ENCODE measurements at regions not wholly inside any gene's neighbourhood (a gene's known extent, or its start where the extent isn't known, plus 50 kb on each side); places are given as distances from the start of the nearest gene placed in this dataset.

DNA sequence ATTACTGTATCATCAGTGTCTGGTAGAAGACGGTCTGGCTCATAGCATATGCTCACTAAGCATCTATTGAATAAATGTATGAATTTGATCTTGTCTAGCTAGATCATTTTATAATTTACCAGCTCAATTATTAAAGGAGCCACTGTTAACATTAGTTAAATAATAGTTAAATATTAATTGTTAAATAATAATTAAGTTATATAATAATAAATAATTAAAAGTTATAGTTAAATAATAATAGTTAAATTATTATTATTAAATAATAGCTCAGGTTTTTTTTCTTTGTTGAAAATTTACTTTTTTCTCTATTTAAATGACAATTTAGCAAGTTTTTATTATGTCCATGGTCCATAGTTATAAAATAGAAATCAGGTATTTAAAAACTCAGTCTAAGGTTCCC lies 274.4 kb downstream of the OXSM start:
- H3K9ac ChIP-seq = no peak overlapping the region
- no peaks in the 10 kb centered on the region for H3K79me2 ChIP-seq (ENCODE audit: insufficient read depth)
- no peaks in the 10 kb centered on the region for H3K27me3 ChIP-seq (ENCODE audit: insufficient read depth)
- no peak overlapping the region for H2AFZ ChIP-seq (ENCODE audit: low read depth)
- no peaks in the 10 kb centered on the region for H3K9me2 ChIP-seq
- H3K4me3 ChIP-seq (ENCODE audit: low read depth in 2 of 2, low read length in 1 of 2) = no peak overlapping the region
- H4K20me1 ChIP-seq (ENCODE audit: insufficient read depth) = no peaks in the 10 kb centered on the region
- ChIA-PET POLR2A (no interaction called here), CTCF (no interaction called here)
- TF ChIP-seq TAF1 (IDR thresholded peaks at IDR 0.05; ENCODE audit: borderline replicate concordance, low read depth, low read length) = no peak
- TF ChIP-seq, protein P1, sequence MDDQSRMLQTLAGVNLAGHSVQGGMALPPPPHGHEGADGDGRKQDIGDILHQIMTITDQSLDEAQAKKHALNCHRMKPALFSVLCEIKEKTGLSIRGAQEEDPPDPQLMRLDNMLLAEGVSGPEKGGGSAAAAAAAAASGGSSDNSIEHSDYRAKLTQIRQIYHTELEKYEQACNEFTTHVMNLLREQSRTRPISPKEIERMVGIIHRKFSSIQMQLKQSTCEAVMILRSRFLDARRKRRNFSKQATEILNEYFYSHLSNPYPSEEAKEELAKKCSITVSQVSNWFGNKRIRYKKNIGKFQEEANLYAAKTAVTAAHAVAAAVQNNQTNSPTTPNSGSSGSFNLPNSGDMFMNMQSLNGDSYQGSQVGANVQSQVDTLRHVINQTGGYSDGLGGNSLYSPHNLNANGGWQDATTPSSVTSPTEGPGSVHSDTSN (IDR thresholded peaks at IDR 0.05) = no peak
- no peak for TF ChIP-seq ELF1 (IDR thresholded peaks at IDR 0.05)
- TF ChIP-seq EP300 (IDR thresholded peaks at IDR 0.05; ENCODE audit: borderline replicate concordance in 1 of 2, low read depth in 1 of 2, low read length in 1 of 2) = no peak
- TF ChIP-seq, protein P2, sequence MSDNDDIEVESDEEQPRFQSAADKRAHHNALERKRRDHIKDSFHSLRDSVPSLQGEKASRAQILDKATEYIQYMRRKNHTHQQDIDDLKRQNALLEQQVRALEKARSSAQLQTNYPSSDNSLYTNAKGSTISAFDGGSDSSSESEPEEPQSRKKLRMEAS (IDR thresholded peaks at IDR 0.05; ENCODE audit: low read depth) = no peak
- no peak for TF ChIP-seq CHD2 (IDR thresholded peaks at IDR 0.05; ENCODE audit: low read length, partially characterized antibody)
- no peak for TF ChIP-seq GATA2 (CRISPR knock-in tag; IDR thresholded peaks at IDR 0.05)
- TF ChIP-seq MXI1 (IDR thresholded peaks at IDR 0.05; ENCODE audit: low read depth, low read length) = no peak
- TF ChIP-seq, protein P3, sequence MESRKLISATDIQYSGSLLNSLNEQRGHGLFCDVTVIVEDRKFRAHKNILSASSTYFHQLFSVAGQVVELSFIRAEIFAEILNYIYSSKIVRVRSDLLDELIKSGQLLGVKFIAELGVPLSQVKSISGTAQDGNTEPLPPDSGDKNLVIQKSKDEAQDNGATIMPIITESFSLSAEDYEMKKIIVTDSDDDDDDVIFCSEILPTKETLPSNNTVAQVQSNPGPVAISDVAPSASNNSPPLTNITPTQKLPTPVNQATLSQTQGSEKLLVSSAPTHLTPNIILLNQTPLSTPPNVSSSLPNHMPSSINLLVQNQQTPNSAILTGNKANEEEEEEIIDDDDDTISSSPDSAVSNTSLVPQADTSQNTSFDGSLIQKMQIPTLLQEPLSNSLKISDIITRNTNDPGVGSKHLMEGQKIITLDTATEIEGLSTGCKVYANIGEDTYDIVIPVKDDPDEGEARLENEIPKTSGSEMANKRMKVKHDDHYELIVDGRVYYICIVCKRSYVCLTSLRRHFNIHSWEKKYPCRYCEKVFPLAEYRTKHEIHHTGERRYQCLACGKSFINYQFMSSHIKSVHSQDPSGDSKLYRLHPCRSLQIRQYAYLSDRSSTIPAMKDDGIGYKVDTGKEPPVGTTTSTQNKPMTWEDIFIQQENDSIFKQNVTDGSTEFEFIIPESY (IDR thresholded peaks at IDR 0.05; ENCODE audit: borderline replicate concordance, low read depth) = no peak
- no peak for TF ChIP-seq FOXM1 (IDR thresholded peaks at IDR 0.05; ENCODE audit: low read depth)
- TF ChIP-seq POLR2AphosphoS5 (IDR thresholded peaks at IDR 0.05; ENCODE audit: low read depth, low read length) = no peak
- no peak for TF ChIP-seq RCOR1 (IDR thresholded peaks at IDR 0.05; ENCODE audit: low read length)
- TF ChIP-seq FOXJ3 (CRISPR knock-in tag; IDR thresholded peaks at IDR 0.05) = no peak
- TF ChIP-seq GABPA (IDR thresholded peaks at IDR 0.05; ENCODE audit: low read depth) = no peak
- no peak for TF ChIP-seq RFX5 (IDR thresholded peaks at IDR 0.05; ENCODE audit: low read length)
- no peak for TF ChIP-seq JUND (IDR thresholded peaks at IDR 0.05)
- no peaks in the 10 kb centered on the region for H3F3A ChIP-seq (replicated peaks; ENCODE audit: insufficient read depth)
- no peaks in the 10 kb centered on the region for H3K36me3 ChIP-seq (replicated peaks in 1 of 2; ENCODE audit: control insufficient read depth in 1 of 2, insufficient read depth in 2 of 2, low read length in 1 of 2)
- H3K4me2 ChIP-seq = no peak overlapping the region
- 23% methylated on average over 1 of the region's 1 CpG for WGBS (ENCODE audit: low lambda C conversion rate)
- DNase-seq = no peak
- no peaks in the 10 kb centered on the region for H3K4me1 ChIP-seq (ENCODE audit: control insufficient read depth in 1 of 2, insufficient read depth in 2 of 2, low read depth in 1 of 2, low read length in 1 of 2)
- H3K27ac ChIP-seq (ENCODE audit: low read depth in 2 of 2, low read length in 1 of 2) = no peak overlapping the region
- H3K9me3 ChIP-seq = no peaks in the 10 kb centered on the region

DNA sequence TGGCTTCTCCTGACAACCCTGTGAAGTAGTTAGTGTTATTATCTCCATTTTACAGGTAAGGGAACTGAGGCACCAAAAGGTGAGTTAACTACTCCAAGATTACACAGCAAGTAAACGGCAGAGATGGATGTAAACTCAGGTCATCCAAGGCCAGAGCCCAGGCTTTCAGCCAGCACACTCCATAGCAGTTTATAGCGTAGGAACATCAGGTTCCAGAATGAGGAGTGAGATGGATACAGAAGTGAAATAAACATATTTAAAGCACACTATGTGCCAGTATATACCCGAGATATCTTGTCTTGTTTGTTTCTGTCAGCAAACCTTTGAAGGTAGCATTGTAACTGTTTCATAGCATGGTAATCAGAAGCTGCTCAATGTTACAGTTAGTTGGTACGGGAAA lies 279.0 kb downstream of the OXSM start:
- H3K4me1 ChIP-seq (ENCODE audit: control insufficient read depth in 1 of 2, insufficient read depth in 2 of 2, low read depth in 1 of 2, low read length in 1 of 2) = no peaks in the 10 kb centered on the region
- DNase-seq = no peak
- CTCF ChIA-PET = no interaction called here
- TF ChIP-seq EP300 (IDR thresholded peaks at IDR 0.05; ENCODE audit: borderline replicate concordance in 1 of 2, low read depth in 1 of 2, low read length in 1 of 2) (no peak), FOXJ3 (CRISPR knock-in tag; IDR thresholded peaks at IDR 0.05) (no peak), SIN3A (IDR thresholded peaks at IDR 0.05; ENCODE audit: borderline replicate concordance, low read depth, low read length) (no peak), RXRA (IDR thresholded peaks at IDR 0.05; ENCODE audit: borderline replicate concordance, low read depth) (no peak)
- H3K4me2 ChIP-seq = no peak overlapping the region
- 27% methylated on average over 4 of the region's 4 CpGs for WGBS (ENCODE audit: low lambda C conversion rate)
- H3F3A ChIP-seq (replicated peaks; ENCODE audit: insufficient read depth) = no peaks in the 10 kb centered on the region
- H3K9me3 ChIP-seq = no peaks in the 10 kb centered on the region
- H3K36me3 ChIP-seq (replicated peaks in 1 of 2; ENCODE audit: control insufficient read depth in 1 of 2, insufficient read depth in 2 of 2, low read length in 1 of 2) = no peaks in the 10 kb centered on the region
- POLR2A ChIA-PET = no interaction called here
- H4K20me1 ChIP-seq (ENCODE audit: insufficient read depth) = no peaks in the 10 kb centered on the region
- no peaks in the 10 kb centered on the region for H3K9me2 ChIP-seq
- no peak overlapping the region for H3K4me3 ChIP-seq (ENCODE audit: low read depth in 2 of 2, low read length in 1 of 2)
- no peak overlapping the region for H2AFZ ChIP-seq (ENCODE audit: low read depth)
- H3K27ac ChIP-seq (ENCODE audit: low read depth in 2 of 2, low read length in 1 of 2) = no peak overlapping the region
- no peaks in the 10 kb centered on the region for H3K27me3 ChIP-seq (ENCODE audit: insufficient read depth)
- no peak overlapping the region for H3K9ac ChIP-seq
- no peaks in the 10 kb centered on the region for H3K79me2 ChIP-seq (ENCODE audit: insufficient read depth)

All from SK-N-SH (cell line).